DND-41 (cell line): ENCODE measurements at regions not wholly inside any gene's neighbourhood (a gene's known extent, or its start where the extent isn't known, plus 50 kb on each side); places are given as distances from the start of the nearest gene placed in this dataset.

ENCODE experiments used
- ATAC-seq: fragments of 200-7000 bp; cut with Tn5 transposase; 3 replicates; pipeline ENCODE4 v1.9.1; 2021; ENCODE audit warnings: low read depth; ENCODE audit not compliant: insufficient read depth
- DNase-seq: peaks from one replicate; pipeline ENCODE4 v3.0.0-alpha.2; 2020
- H2AFZ ChIP-seq: 2 replicates; pipeline ENCODE4 v1.6.0; 2012; ENCODE audit warnings: low read depth, low read length
- H3K27ac ChIP-seq: 2 replicates; pipeline ENCODE4 v1.5.1; 2012; ENCODE audit warnings: low read length, inconsistent platforms
- H3K27me3 ChIP-seq: fragments of 200-600 bp; sonication (generic); 2 replicates; pipeline ENCODE4 v1.6.0; 2012; ENCODE audit warnings: low read length, mild to moderate bottlenecking, inconsistent platforms; ENCODE audit not compliant: insufficient read depth, poor library complexity
- H3K36me3 ChIP-seq: 2 replicates; pipeline ENCODE4 v1.5.1; 2012; ENCODE audit warnings: low read length, inconsistent platforms; ENCODE audit not compliant: insufficient read depth
- H3K4me1 ChIP-seq: 2 replicates; pipeline ENCODE4 v1.5.1; 2012; ENCODE audit warnings: mild to moderate bottlenecking, low read length; ENCODE audit not compliant: insufficient read depth
- H3K4me2 ChIP-seq: 2 replicates; pipeline ENCODE4 v1.6.0; 2012; ENCODE audit warnings: mild to moderate bottlenecking, moderate library complexity, low read length, inconsistent platforms; ENCODE audit not compliant: insufficient read depth
- H3K4me3 ChIP-seq, 2 experiments: fragments of 200-600 bp in 1 of 2; shearing (Covaris generic) in 1 of 2; 2 replicates each; pipeline ENCODE4 v1.5.1; 2012 to 2016; ENCODE audit warnings: inconsistent platforms in 2 of 2, low read length in 2 of 2, mild to moderate bottlenecking in 2 of 2, low read depth in 1 of 2, moderate library complexity in 1 of 2
- H3K79me2 ChIP-seq: 2 replicates; pipeline ENCODE4 v1.6.0; 2012; ENCODE audit warnings: low read length, inconsistent platforms; ENCODE audit not compliant: insufficient read depth
- H3K9ac ChIP-seq: 2 replicates; pipeline ENCODE4 v1.6.0; 2012; ENCODE audit warnings: low read depth, mild to moderate bottlenecking, inconsistent platforms, low read length, moderate library complexity
- H3K9me3 ChIP-seq: 2 replicates; pipeline ENCODE4 v1.5.1; 2012; ENCODE audit warnings: low read length, moderate library complexity, mild to moderate bottlenecking, inconsistent platforms; ENCODE audit not compliant: insufficient read depth, severe bottlenecking
- H4K20me1 ChIP-seq: 2 replicates; pipeline ENCODE4 v1.6.0; 2012; ENCODE audit warnings: low read length; ENCODE audit not compliant: insufficient read depth
- CTCF ChIP-seq: IDR thresholded peaks from 2 replicates; pipeline ENCODE4 v1.5.1; 2012; ENCODE audit warnings: borderline replicate concordance, low read length, moderate library complexity, mild to moderate bottlenecking; ENCODE audit not compliant: poor library complexity, severe bottlenecking; ENCODE audit errors: extremely low read depth
- EZH2 ChIP-seq: IDR thresholded peaks from 3 replicates; pipeline ENCODE4 v1.6.1; 2012; ENCODE audit warnings: borderline replicate concordance, low read depth, mild to moderate bottlenecking, moderate library complexity, low read length, inconsistent platforms; ENCODE audit not compliant: severe bottlenecking

- ATAC-seq, result no peak
- Histone ChIP-seq H3K36me3 (no peaks in the 10 kb centered on the region), H3K4me3 (no peak overlapping the region), H3K9ac (no peak overlapping the region), H3K79me2 (no peaks in the 10 kb centered on the region), H3K4me1 (no peaks in the 10 kb centered on the region), H4K20me1 (no peaks in the 10 kb centered on the region), H3K27ac (no peak overlapping the region), H3K9me3 (no peaks in the 10 kb centered on the region), H3K27me3 (no peaks in the 10 kb centered on the region), H2AFZ (no peak overlapping the region), H3K4me2 (no peak overlapping the region)
- TF ChIP-seq EZH2 (no peak), CTCF (no peak)
- no peak for DNase-seq
Measured at GRCh38 chr2:79453918-79454317, 58.9 kb upstream of the CTNNA2 start.

- Histone ChIP-seq H3K9ac (no peak overlapping the region), H3K79me2 (no peaks in the 10 kb centered on the region), H3K27ac (no peak overlapping the region), H3K27me3 (no peaks in the 10 kb centered on the region), H3K4me3 (no peak overlapping the region), H2AFZ (no peak overlapping the region), H3K4me1 (no peaks in the 10 kb centered on the region), H3K4me2 (no peak overlapping the region), H4K20me1 (no peaks in the 10 kb centered on the region), H3K9me3 (no peaks in the 10 kb centered on the region), H3K36me3 (no peaks in the 10 kb centered on the region)
- no peak for TF ChIP-seq CTCF
- TF ChIP-seq EZH2, result no peak
- no peak for ATAC-seq
- DNase-seq, result no peak
Measured at GRCh38 chr2:79452651-79453050, 60.2 kb upstream of the CTNNA2 start.

GRCh38 chr2:79447463-79447862 lies 65.4 kb upstream of the CTNNA2 start:
- Histone ChIP-seq H3K27me3 (no peaks in the 10 kb centered on the region), H3K36me3 (no peaks in the 10 kb centered on the region), H3K9ac (no peak overlapping the region), H3K4me1 (no peaks in the 10 kb centered on the region), H3K9me3 (no peaks in the 10 kb centered on the region), H3K27ac (no peak overlapping the region), H3K4me2 (no peak overlapping the region), H4K20me1 (no peaks in the 10 kb centered on the region), H3K79me2 (no peaks in the 10 kb centered on the region), H3K4me3 (no peak overlapping the region), H2AFZ (no peak overlapping the region)
- TF ChIP-seq EZH2 (no peak), CTCF (no peak)
- DNase-seq (no peak), ATAC-seq (no peak)

GRCh38 chr2:79446313-79446712 lies 66.5 kb upstream of the CTNNA2 start:
- Histone ChIP-seq H3K9me3 (no peaks in the 10 kb centered on the region), H3K4me3 (no peak overlapping the region), H3K9ac (no peak overlapping the region), H3K4me2 (no peak overlapping the region), H3K27ac (no peak overlapping the region), H3K79me2 (no peaks in the 10 kb centered on the region), H3K36me3 (no peaks in the 10 kb centered on the region), H3K4me1 (no peaks in the 10 kb centered on the region), H2AFZ (no peak overlapping the region), H4K20me1 (no peaks in the 10 kb centered on the region), H3K27me3 (no peaks in the 10 kb centered on the region)
- no peak for TF ChIP-seq EZH2
- TF ChIP-seq CTCF, result no peak
- ATAC-seq (no peak), DNase-seq (no peak)
